Keratinocyte (primary cell): ENCODE measurements at regions not wholly inside any gene's neighbourhood (a gene's known extent, or its start where the extent isn't known, plus 50 kb on each side); places are given as distances from the start of the nearest gene placed in this dataset.

Experiments used
- CTCF ChIP-seq, 3 experiments: IDR thresholded peaks in 1 of 3; conservative IDR thresholded peaks in 1 of 3; optimal IDR thresholded peaks in 1 of 3; 2 replicates in 2 of 3; 3 replicates in 1 of 3; pipeline versions ENCODE3 to v1.5.1; 2011; ENCODE audit warnings: low read length in 3 of 3, mild to moderate bottlenecking in 3 of 3, moderate library complexity in 2 of 3, control low read depth in 1 of 3, inconsistent platforms in 1 of 3; ENCODE audit not compliant: insufficient read depth in 2 of 3; ENCODE audit errors: extremely low read depth in 1 of 3
- EZH2 ChIP-seq: IDR thresholded peaks from one replicate; pipeline ENCODE4 v1.6.1; 2012; ENCODE audit warnings: inconsistent platforms, mild to moderate bottlenecking, low read length, moderate library complexity

- TF ChIP-seq CTCF (optimal IDR thresholded peaks at IDR 0.05 in 1 of 3, IDR thresholded peaks at IDR 0.05 in 1 of 3, conservative IDR thresholded peaks at IDR 0.05 in 1 of 3; ENCODE audit: extremely low read depth in 1 of 3, insufficient read depth in 2 of 3, low read length in 3 of 3), result no peak
- no peak for TF ChIP-seq EZH2
Measured at GRCh38 chr3:130255442-130255841, 90.0 kb upstream of the COL6A5 start.
